ENCODE measurements at regions not wholly inside any gene's neighbourhood (a gene's known extent, or its start where the extent isn't known, plus 50 kb on each side); places are given as distances from the start of the nearest gene placed in this dataset.

GRCh38 chr20:55584964-55585363, 420.4 kb downstream of the CBLN4 start:
- no peak overlapping the region for H3K27ac ChIP-seq
- TF ChIP-seq, protein P1, sequence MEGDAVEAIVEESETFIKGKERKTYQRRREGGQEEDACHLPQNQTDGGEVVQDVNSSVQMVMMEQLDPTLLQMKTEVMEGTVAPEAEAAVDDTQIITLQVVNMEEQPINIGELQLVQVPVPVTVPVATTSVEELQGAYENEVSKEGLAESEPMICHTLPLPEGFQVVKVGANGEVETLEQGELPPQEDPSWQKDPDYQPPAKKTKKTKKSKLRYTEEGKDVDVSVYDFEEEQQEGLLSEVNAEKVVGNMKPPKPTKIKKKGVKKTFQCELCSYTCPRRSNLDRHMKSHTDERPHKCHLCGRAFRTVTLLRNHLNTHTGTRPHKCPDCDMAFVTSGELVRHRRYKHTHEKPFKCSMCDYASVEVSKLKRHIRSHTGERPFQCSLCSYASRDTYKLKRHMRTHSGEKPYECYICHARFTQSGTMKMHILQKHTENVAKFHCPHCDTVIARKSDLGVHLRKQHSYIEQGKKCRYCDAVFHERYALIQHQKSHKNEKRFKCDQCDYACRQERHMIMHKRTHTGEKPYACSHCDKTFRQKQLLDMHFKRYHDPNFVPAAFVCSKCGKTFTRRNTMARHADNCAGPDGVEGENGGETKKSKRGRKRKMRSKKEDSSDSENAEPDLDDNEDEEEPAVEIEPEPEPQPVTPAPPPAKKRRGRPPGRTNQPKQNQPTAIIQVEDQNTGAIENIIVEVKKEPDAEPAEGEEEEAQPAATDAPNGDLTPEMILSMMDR (conservative IDR thresholded peaks at IDR 0.05) = no peak

DNA sequence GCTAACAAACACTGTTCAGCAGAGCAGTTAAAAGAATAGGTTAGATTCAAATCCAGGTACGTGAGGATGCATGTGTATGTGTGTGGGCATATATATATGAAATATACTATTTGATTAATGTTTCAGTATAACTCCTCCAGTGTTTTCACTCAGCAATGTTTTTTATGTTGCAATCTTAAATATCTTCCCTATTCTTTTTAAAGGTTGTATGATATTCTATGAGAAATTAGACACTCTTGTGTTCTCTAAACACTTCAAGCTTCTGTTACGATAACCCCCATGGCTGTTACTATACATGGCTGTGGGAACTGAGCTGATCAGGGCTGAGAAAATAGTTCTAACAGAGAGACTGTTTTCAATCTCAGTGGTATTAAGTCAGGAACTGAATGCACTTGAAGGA, 421.0 kb downstream of the CBLN4 start:
- TF ChIP-seq, protein P1 (conservative IDR thresholded peaks at IDR 0.05) = no peak
- H3K27ac ChIP-seq = no peak overlapping the region

- no peak overlapping the region for H3K27ac ChIP-seq
- TF ChIP-seq, protein P1 (conservative IDR thresholded peaks at IDR 0.05) = no peak
Observed at GRCh38 chr20:55583036-55583435, 422.3 kb downstream of the CBLN4 start.

- no peak overlapping the region for H3K27ac ChIP-seq
- TF ChIP-seq, protein P1 (conservative IDR thresholded peaks at IDR 0.05) = no peak
Observed at GRCh38 chr20:55582498-55582897, 422.8 kb downstream of the CBLN4 start.

GRCh38 chr20:55581519-55581918, 423.8 kb downstream of the CBLN4 start:
- no peak overlapping the region for H3K27ac ChIP-seq
- TF ChIP-seq, protein P1 (conservative IDR thresholded peaks at IDR 0.05) = no peak

DNA sequence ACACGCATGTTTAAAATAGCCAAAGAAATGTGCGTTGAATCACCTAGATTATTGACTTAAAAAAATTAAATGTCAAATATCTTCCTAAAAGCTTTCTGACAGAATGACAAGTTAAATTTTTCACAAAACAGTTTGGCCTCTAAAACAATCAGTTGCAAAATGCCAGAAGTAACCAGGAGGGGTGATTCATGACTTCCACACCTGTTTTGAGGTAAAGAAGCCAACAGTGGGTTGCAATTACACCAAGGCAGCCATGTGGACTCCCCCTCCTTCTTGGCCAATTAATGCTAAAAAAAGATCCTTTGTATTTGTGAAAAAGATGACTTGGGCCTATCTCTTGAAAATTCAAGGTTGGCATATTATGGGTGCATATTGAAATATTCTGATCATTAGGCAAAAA, 424.8 kb downstream of the CBLN4 start:
- no peak overlapping the region for H3K27ac ChIP-seq
- TF ChIP-seq, protein P1 (conservative IDR thresholded peaks at IDR 0.05) = no peak

- TF ChIP-seq, protein P1 (conservative IDR thresholded peaks at IDR 0.05) = no peak
- H3K27ac ChIP-seq = no peak overlapping the region
Observed at GRCh38 chr20:55579802-55580201, 425.5 kb downstream of the CBLN4 start.

- TF ChIP-seq, protein P1 (conservative IDR thresholded peaks at IDR 0.05) = no peak
- no peak overlapping the region for H3K27ac ChIP-seq
Observed at GRCh38 chr20:55576981-55577380, 428.3 kb downstream of the CBLN4 start.
